Endothelial cell of umbilical vein (primary cell): ENCODE measurements at regions not wholly inside any gene's neighbourhood (a gene's known extent, or its start where the extent isn't known, plus 50 kb on each side); places are given as distances from the start of the nearest gene placed in this dataset.

Source experiments
- BruUV-seq: library from RNA; stranded (reverse); fragments of 400-500 nt; replicated peaks from 2 replicates; lab custom pipeline; 2021; lab: Mats Ljungman, UMichigan
- CTCF ChIA-PET: fragments of 300-600, 350-600 bp; sonication (Branson Sonifier 250); formaldehyde crosslinking; loops from one replicate; lab custom pipeline; 2021; ENCODE audit warnings: antibody characterized with exemption, inconsistent platforms; lab: Charles Lee
- POLR2A ChIA-PET: fragments of 300-600, 350-600 bp; sonication (Branson Sonifier 250); formaldehyde crosslinking; loops from one replicate; lab custom pipeline; 2021; ENCODE audit warnings: antibody characterized with exemption, inconsistent platforms; lab: Charles Lee
- DNase-seq: peaks from one replicate; pipeline ENCODE4 v3.0.0-alpha.2; 2011; ENCODE audit warnings: low read depth, low spot score
- FAIRE-seq: peaks from 2 replicates; lab custom pipeline; 2011; peaks lifted over from hg19 to GRCh38; lab: Jason Lieb, UNC
- H2AFZ ChIP-seq: 2 replicates; pipeline ENCODE4 v1.6.0; 2012; ENCODE audit warnings: low read depth, low read length, control low read depth, inconsistent platforms
- H3K27ac ChIP-seq: 2 replicates; pipeline ENCODE4 v1.5.1; 2011; ENCODE audit warnings: low read depth, mild to moderate bottlenecking, control low read depth, low read length, moderate library complexity; ENCODE audit not compliant: insufficient read depth
- H3K27me3 ChIP-seq, 2 experiments: 2 replicates each; pipeline versions ENCODE4 v1.6.0 to v1.6.1; 2011; ENCODE audit warnings: low read length in 2 of 2, mixed read lengths in 1 of 2; ENCODE audit not compliant: control insufficient read depth in 2 of 2, insufficient read depth in 2 of 2
- H3K36me3 ChIP-seq, 2 experiments: 2 replicates in 1 of 2; 3 replicates in 1 of 2; pipeline ENCODE4 v1.5.1; 2011; ENCODE audit warnings: low read length in 2 of 2, mild to moderate bottlenecking in 1 of 2, moderate library complexity in 1 of 2; ENCODE audit not compliant: control insufficient read depth in 2 of 2, insufficient read depth in 2 of 2; ENCODE audit errors: extremely low read depth in 1 of 2
- H3K4me1 ChIP-seq: 3 replicates; pipeline ENCODE4 v1.5.1; 2011; ENCODE audit warnings: mild to moderate bottlenecking, low read length; ENCODE audit not compliant: control insufficient read depth, insufficient read depth; ENCODE audit errors: extremely low read depth
- H3K4me2 ChIP-seq: 2 replicates; pipeline ENCODE4 v1.6.1; 2011; ENCODE audit warnings: low read length, control low read depth, mixed read lengths; ENCODE audit not compliant: insufficient read depth
- H3K4me3 ChIP-seq, 3 experiments: fragments of 200-600 bp in 1 of 3; sonication (generic), shearing (Covaris generic) in 1 of 3; replicated peaks in 1 of 3; 2 replicates each; pipeline ENCODE4 v1.5.1; 2011 to 2016; ENCODE audit warnings: control low read depth in 3 of 3, low read length in 3 of 3, mild to moderate bottlenecking in 2 of 3, inconsistent platforms in 1 of 3, low read depth in 1 of 3, moderate library complexity in 1 of 3; ENCODE audit not compliant: insufficient read depth in 1 of 3
- H3K79me2 ChIP-seq: 2 replicates; pipeline ENCODE4 v1.6.0; 2012; ENCODE audit warnings: low read length, inconsistent platforms; ENCODE audit not compliant: control insufficient read depth, insufficient read depth
- H3K9ac ChIP-seq: replicated peaks from 2 replicates; pipeline ENCODE3; 2011; ENCODE audit warnings: low read length, control low read depth; ENCODE audit not compliant: insufficient read depth; ENCODE audit errors: extremely low read depth
- H3K9me1 ChIP-seq: replicated peaks from 3 replicates; pipeline ENCODE4 v1.6.0; 2011; ENCODE audit warnings: mild to moderate bottlenecking, low read length; ENCODE audit not compliant: control insufficient read depth, insufficient read depth; ENCODE audit errors: extremely low read depth
- H3K9me3 ChIP-seq: replicated peaks from 2 replicates; pipeline ENCODE4 v1.5.1; 2012; ENCODE audit warnings: low read length, inconsistent platforms; ENCODE audit not compliant: control insufficient read depth, insufficient read depth
- H4K20me1 ChIP-seq: replicated peaks from 2 replicates; pipeline ENCODE3; 2011; ENCODE audit warnings: mild to moderate bottlenecking, low read length; ENCODE audit not compliant: control insufficient read depth, insufficient read depth; ENCODE audit errors: extremely low read depth
- CTCF ChIP-seq, 2 donors: IDR thresholded peaks; 1 replicate in 1 of 2; 2 replicates in 1 of 2; pipeline ENCODE4 v1.5.1; 2011; ENCODE audit warnings: low read length in 2 of 2, mild to moderate bottlenecking in 2 of 2, moderate library complexity in 2 of 2, control low read depth in 1 of 2, inconsistent platforms in 1 of 2, low read depth in 1 of 2; ENCODE audit not compliant: insufficient read depth in 1 of 2; ENCODE audit errors: extremely low read depth in 1 of 2
- EZH2 ChIP-seq: IDR thresholded peaks from 2 replicates; pipeline ENCODE4 v1.6.1; 2012; ENCODE audit warnings: borderline replicate concordance, low read depth, mild to moderate bottlenecking, moderate library complexity, low read length, inconsistent platforms; ENCODE audit not compliant: severe bottlenecking
- FOS ChIP-seq: IDR thresholded peaks from 2 replicates; pipeline ENCODE4 v1.6.1; 2011; ENCODE audit warnings: mild to moderate bottlenecking, low read length, moderate library complexity, borderline replicate concordance; ENCODE audit not compliant: insufficient read depth
- GATA2 ChIP-seq: IDR thresholded peaks from 2 replicates; pipeline ENCODE4 v1.7.0; 2011; ENCODE audit warnings: low read depth, mild to moderate bottlenecking, moderate library complexity, mixed read lengths, low read length; ENCODE audit not compliant: insufficient read length, insufficient read depth
- JUN ChIP-seq: IDR thresholded peaks from 2 replicates; pipeline ENCODE4 v1.6.1; 2011; ENCODE audit warnings: borderline replicate concordance, low read depth; ENCODE audit not compliant: insufficient read length, insufficient read depth
- MYC ChIP-seq: IDR thresholded peaks from one replicate; pipeline ENCODE4 v1.6.1; 2011; ENCODE audit warnings: mild to moderate bottlenecking, low read depth, low read length
- POLR2A ChIP-seq: IDR thresholded peaks from 2 replicates; pipeline ENCODE4 v1.6.1; 2012; ENCODE audit warnings: low read depth, mild to moderate bottlenecking, control low read depth, low read length
- POLR2AphosphoS5 ChIP-seq: IDR thresholded peaks from 2 replicates; pipeline ENCODE4 v1.6.1; 2012; ENCODE audit warnings: low read depth, mild to moderate bottlenecking, control low read depth, low read length, moderate library complexity; ENCODE audit not compliant: insufficient read depth
- dilution Hi-C: fragments of 300-500 bp; cut with MboI; formaldehyde crosslinking; loops from one replicate; pipeline ENCODE4 v1.15.0; 2019; ENCODE audit warnings: low sequenced_read_pairs; ENCODE audit not compliant: extremely low pct_ligation_motif_present
- intact Hi-C: fragments of 100-400 bp; cut with micrococcal nuclease; formaldehyde crosslinking; loops from one replicate; pipeline ENCODE4 v1.10.0; 2022
- TF ChIP-seq, protein P1 (sequence below): IDR thresholded peaks from 2 replicates; pipeline ENCODE4 v1.6.1; 2011; ENCODE audit not compliant: insufficient read depth, insufficient read length

- no peak for FAIRE-seq
- ChIA-PET POLR2A (no interaction called here), CTCF (interaction anchor here (0.5 to 1.2 kb wide), 2 partner anchors 245 to 408 kb away, joined by 3 to 4 read pairs; no protein-coding TSS in a partner anchor)
- DNase-seq: no peak
- Histone ChIP-seq H3K79me2 (no peaks in the 10 kb centered on the region), H3K9ac (no peak overlapping the region), H3K4me3 (no peak overlapping the region), H3K27ac (no peak overlapping the region), H3K4me2 (no peak overlapping the region), H3K36me3 (no peaks in the 10 kb centered on the region), H3K4me1 (no peaks in the 10 kb centered on the region), H3K9me1 (no peaks in the 10 kb centered on the region), H2AFZ (no peak overlapping the region), H3K27me3 (peaks cover 1 to 3% of the 10 kb centered on the region in 2 experiments), H3K9me3 (no peaks in the 10 kb centered on the region), H4K20me1 (no peaks in the 10 kb centered on the region)
- TF ChIP-seq FOS: no peak
- no peak for TF ChIP-seq GATA2
- TF ChIP-seq MYC: no peak
- TF ChIP-seq POLR2A: no peak
- TF ChIP-seq JUN: no peak
- no peak for TF ChIP-seq EZH2
- TF ChIP-seq, protein P1, sequence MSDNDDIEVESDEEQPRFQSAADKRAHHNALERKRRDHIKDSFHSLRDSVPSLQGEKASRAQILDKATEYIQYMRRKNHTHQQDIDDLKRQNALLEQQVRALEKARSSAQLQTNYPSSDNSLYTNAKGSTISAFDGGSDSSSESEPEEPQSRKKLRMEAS: no peak
- no peak for TF ChIP-seq POLR2AphosphoS5
- no peak for TF ChIP-seq CTCF (IDR thresholded peaks at IDR 0.05; ENCODE audit: extremely low read depth in 1 of 2, insufficient read depth in 1 of 2, low read depth in 1 of 2, low read length in 2 of 2)
- intact Hi-C loops (no loop called here), dilution Hi-C loops (no loop called here)
- BruUV-seq: no TSS peak
Observed at GRCh38 chr10:112880633-112881530, 69.2 kb upstream of the TCF7L2 start.
